ENCODE measurements at regions not wholly inside any gene's neighbourhood (a gene's known extent, or its start where the extent isn't known, plus 50 kb on each side); places are given as distances from the start of the nearest gene placed in this dataset.

- no peak for TF ChIP-seq SPI1 (IDR thresholded peaks at IDR 0.05; ENCODE audit: borderline replicate concordance, insufficient read depth, low read depth, low read length)
- TF ChIP-seq TBL1XR1 (IDR thresholded peaks at IDR 0.05; ENCODE audit: low read depth, low read length), result no peak
- TF ChIP-seq MYC (IDR thresholded peaks at IDR 0.05; ENCODE audit: insufficient read depth, insufficient read length, insufficient replicate concordance, low read length, severe bottlenecking), result no peak
- TF ChIP-seq, protein P1, sequence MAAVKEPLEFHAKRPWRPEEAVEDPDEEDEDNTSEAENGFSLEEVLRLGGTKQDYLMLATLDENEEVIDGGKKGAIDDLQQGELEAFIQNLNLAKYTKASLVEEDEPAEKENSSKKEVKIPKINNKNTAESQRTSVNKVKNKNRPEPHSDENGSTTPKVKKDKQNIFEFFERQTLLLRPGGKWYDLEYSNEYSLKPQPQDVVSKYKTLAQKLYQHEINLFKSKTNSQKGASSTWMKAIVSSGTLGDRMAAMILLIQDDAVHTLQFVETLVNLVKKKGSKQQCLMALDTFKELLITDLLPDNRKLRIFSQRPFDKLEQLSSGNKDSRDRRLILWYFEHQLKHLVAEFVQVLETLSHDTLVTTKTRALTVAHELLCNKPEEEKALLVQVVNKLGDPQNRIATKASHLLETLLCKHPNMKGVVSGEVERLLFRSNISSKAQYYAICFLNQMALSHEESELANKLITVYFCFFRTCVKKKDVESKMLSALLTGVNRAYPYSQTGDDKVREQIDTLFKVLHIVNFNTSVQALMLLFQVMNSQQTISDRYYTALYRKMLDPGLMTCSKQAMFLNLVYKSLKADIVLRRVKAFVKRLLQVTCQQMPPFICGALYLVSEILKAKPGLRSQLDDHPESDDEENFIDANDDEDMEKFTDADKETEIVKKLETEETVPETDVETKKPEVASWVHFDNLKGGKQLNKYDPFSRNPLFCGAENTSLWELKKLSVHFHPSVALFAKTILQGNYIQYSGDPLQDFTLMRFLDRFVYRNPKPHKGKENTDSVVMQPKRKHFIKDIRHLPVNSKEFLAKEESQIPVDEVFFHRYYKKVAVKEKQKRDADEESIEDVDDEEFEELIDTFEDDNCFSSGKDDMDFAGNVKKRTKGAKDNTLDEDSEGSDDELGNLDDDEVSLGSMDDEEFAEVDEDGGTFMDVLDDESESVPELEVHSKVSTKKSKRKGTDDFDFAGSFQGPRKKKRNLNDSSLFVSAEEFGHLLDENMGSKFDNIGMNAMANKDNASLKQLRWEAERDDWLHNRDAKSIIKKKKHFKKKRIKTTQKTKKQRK (IDR thresholded peaks at IDR 0.05; ENCODE audit: low read depth, low read length), result no peak
- TF ChIP-seq BACH1 (IDR thresholded peaks at IDR 0.05; ENCODE audit: borderline replicate concordance), result no peak
Observed at GRCh38 chr20:48469026-48469425, 358.8 kb downstream of the PREX1 start (continued).

DNA sequence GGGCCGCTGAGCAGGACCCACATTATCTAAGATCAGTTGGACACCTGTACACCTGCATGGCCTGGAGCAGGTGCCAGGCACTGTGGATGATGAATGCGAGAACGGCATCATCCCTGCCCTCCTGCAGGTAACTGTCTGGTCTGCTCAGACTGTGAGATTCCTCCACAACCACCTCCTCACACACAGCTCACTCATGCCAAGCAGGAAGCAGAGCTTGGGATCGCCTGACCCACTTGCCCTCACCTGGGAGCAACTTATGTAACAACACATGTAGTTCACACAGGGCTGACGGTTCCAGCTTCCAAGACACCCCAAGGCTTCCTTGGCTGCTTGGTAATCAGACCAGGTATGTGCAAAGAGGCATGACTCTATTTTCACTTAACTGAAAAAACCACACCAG lies 359.2 kb downstream of the PREX1 start:
- ChIA-PET CTCF (no interaction called here), POLR2A (no interaction called here), RAD21 (ENCODE audit: unreplicated experiment) (no interaction called here), SMC1A (ENCODE audit: uncharacterized antibody, unreplicated experiment) (no interaction called here)
- no peak overlapping the region for H3K27ac ChIP-seq (ENCODE audit: control insufficient read depth, insufficient read depth)
- H3K79me2 ChIP-seq (ENCODE audit: control insufficient read depth, insufficient read depth, low read length), result no peaks in the 10 kb centered on the region
- H3K9ac ChIP-seq (ENCODE audit: control insufficient read depth, insufficient read depth, low read length), result no peak overlapping the region
- H3K4me1 ChIP-seq (ENCODE audit: control insufficient read depth, insufficient read depth, low read length), result no peaks in the 10 kb centered on the region
- H3K4me2 ChIP-seq (ENCODE audit: control insufficient read depth, insufficient read depth), result no peak overlapping the region
- H3K27me3 ChIP-seq (replicated peaks in 1 of 2; ENCODE audit: control insufficient read depth in 2 of 2, insufficient read depth in 2 of 2, low read length in 1 of 2), result no peaks in the 10 kb centered on the region; a peak in 1 of 4 replicates
- H3K36me3 ChIP-seq (ENCODE audit: control insufficient read depth in 2 of 2, insufficient read depth in 2 of 2, low read length in 1 of 2), result no peaks in the 10 kb centered on the region
- ATAC-seq (no peak), FAIRE-seq (no peak), DNase-seq (ENCODE audit: low read depth, low spot score) (no peak)
- in situ Hi-C loops (cut with MboI) (no loop called here), intact Hi-C loops (cut with micrococcal nuclease; ENCODE audit: unreplicated experiment) (no loop called here)
- WGBS (ENCODE audit: insufficient coverage, insufficient replicate concordance, low lambda C conversion rate, missing lambda C conversion rate), result 60% methylated on average over 5 of the region's 5 CpGs
- H3K9me3 ChIP-seq (replicated peaks; ENCODE audit: control insufficient read depth, insufficient read depth, low read length), result no peaks in the 10 kb centered on the region; the same call in 2 of the 3 replicates
- BruUV-seq (replicated peaks), result no TSS peak
- H4K20me1 ChIP-seq (ENCODE audit: control insufficient read depth, insufficient read depth), result no peaks in the 10 kb centered on the region
- no peak overlapping the region for H3K4me3 ChIP-seq
- no peak overlapping the region for H2AFZ ChIP-seq (ENCODE audit: control insufficient read depth, low read depth, low read length)
- TF ChIP-seq JUND (IDR thresholded peaks at IDR 0.05; ENCODE audit: low read depth, low read length), result no peak
- no peak for TF ChIP-seq NFIC (IDR thresholded peaks at IDR 0.05; ENCODE audit: low read depth, low read length)
- TF ChIP-seq, protein P2, sequence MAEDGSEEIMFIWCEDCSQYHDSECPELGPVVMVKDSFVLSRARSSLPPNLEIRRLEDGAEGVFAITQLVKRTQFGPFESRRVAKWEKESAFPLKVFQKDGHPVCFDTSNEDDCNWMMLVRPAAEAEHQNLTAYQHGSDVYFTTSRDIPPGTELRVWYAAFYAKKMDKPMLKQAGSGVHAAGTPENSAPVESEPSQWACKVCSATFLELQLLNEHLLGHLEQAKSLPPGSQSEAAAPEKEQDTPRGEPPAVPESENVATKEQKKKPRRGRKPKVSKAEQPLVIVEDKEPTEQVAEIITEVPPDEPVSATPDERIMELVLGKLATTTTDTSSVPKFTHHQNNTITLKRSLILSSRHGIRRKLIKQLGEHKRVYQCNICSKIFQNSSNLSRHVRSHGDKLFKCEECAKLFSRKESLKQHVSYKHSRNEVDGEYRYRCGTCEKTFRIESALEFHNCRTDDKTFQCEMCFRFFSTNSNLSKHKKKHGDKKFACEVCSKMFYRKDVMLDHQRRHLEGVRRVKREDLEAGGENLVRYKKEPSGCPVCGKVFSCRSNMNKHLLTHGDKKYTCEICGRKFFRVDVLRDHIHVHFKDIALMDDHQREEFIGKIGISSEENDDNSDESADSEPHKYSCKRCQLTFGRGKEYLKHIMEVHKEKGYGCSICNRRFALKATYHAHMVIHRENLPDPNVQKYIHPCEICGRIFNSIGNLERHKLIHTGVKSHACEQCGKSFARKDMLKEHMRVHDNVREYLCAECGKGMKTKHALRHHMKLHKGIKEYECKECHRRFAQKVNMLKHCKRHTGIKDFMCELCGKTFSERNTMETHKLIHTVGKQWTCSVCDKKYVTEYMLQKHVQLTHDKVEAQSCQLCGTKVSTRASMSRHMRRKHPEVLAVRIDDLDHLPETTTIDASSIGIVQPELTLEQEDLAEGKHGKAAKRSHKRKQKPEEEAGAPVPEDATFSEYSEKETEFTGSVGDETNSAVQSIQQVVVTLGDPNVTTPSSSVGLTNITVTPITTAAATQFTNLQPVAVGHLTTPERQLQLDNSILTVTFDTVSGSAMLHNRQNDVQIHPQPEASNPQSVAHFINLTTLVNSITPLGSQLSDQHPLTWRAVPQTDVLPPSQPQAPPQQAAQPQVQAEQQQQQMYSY (CRISPR knock-in tag; IDR thresholded peaks at IDR 0.05), result no peak
- TF ChIP-seq, protein P3, sequence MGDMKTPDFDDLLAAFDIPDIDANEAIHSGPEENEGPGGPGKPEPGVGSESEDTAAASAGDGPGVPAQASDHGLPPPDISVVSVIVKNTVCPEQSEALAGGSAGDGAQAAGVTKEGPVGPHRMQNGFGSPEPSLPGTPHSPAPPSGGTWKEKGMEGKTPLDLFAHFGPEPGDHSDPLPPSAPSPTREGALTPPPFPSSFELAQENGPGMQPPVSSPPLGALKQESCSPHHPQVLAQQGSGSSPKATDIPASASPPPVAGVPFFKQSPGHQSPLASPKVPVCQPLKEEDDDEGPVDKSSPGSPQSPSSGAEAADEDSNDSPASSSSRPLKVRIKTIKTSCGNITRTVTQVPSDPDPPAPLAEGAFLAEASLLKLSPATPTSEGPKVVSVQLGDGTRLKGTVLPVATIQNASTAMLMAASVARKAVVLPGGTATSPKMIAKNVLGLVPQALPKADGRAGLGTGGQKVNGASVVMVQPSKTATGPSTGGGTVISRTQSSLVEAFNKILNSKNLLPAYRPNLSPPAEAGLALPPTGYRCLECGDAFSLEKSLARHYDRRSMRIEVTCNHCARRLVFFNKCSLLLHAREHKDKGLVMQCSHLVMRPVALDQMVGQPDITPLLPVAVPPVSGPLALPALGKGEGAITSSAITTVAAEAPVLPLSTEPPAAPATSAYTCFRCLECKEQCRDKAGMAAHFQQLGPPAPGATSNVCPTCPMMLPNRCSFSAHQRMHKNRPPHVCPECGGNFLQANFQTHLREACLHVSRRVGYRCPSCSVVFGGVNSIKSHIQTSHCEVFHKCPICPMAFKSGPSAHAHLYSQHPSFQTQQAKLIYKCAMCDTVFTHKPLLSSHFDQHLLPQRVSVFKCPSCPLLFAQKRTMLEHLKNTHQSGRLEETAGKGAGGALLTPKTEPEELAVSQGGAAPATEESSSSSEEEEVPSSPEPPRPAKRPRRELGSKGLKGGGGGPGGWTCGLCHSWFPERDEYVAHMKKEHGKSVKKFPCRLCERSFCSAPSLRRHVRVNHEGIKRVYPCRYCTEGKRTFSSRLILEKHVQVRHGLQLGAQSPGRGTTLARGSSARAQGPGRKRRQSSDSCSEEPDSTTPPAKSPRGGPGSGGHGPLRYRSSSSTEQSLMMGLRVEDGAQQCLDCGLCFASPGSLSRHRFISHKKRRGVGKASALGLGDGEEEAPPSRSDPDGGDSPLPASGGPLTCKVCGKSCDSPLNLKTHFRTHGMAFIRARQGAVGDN (IDR thresholded peaks at IDR 0.05), result no peak
